ENCODE measurements at regions not wholly inside any gene's neighbourhood (a gene's known extent, or its start where the extent isn't known, plus 50 kb on each side); places are given as distances from the start of the nearest gene placed in this dataset.

DNA sequence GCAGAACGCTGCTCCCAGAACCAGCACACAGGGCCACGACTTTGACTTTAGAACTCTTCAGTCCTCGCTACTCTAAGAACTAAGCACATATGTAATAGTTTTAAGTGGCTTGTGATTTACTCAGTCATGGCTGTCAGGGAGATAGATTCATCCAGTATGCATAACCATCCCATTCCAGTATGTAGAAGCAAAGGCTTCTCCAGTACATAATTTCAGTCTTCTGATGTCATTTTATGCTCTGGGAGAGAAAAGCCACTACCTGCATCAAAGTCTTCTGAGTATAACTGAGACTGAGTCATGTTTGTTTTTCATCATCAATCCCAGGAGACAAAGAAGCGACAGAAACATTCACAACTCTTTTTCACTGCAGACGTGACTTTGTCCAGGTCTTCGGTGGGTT lies 885.7 kb downstream of the PLA2G4A start:
- H3K27me3 ChIP-seq (replicated peaks; ENCODE audit: control insufficient read depth, insufficient read depth, low read length): no peaks in the 10 kb centered on the region
- no peaks in the 10 kb centered on the region for H3K36me3 ChIP-seq (ENCODE audit: control insufficient read depth, insufficient read depth, low read length)
- H3K4me3 ChIP-seq (replicated peaks; ENCODE audit: low read depth, low read length): no peak overlapping the region
- TF ChIP-seq, protein P1, sequence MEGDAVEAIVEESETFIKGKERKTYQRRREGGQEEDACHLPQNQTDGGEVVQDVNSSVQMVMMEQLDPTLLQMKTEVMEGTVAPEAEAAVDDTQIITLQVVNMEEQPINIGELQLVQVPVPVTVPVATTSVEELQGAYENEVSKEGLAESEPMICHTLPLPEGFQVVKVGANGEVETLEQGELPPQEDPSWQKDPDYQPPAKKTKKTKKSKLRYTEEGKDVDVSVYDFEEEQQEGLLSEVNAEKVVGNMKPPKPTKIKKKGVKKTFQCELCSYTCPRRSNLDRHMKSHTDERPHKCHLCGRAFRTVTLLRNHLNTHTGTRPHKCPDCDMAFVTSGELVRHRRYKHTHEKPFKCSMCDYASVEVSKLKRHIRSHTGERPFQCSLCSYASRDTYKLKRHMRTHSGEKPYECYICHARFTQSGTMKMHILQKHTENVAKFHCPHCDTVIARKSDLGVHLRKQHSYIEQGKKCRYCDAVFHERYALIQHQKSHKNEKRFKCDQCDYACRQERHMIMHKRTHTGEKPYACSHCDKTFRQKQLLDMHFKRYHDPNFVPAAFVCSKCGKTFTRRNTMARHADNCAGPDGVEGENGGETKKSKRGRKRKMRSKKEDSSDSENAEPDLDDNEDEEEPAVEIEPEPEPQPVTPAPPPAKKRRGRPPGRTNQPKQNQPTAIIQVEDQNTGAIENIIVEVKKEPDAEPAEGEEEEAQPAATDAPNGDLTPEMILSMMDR (IDR thresholded peaks at IDR 0.05; ENCODE audit: insufficient read depth, low read length, poor library complexity, severe bottlenecking): no peak
- DNase-seq (ENCODE audit: extremely low read depth, insufficient read length): no peak

DNA sequence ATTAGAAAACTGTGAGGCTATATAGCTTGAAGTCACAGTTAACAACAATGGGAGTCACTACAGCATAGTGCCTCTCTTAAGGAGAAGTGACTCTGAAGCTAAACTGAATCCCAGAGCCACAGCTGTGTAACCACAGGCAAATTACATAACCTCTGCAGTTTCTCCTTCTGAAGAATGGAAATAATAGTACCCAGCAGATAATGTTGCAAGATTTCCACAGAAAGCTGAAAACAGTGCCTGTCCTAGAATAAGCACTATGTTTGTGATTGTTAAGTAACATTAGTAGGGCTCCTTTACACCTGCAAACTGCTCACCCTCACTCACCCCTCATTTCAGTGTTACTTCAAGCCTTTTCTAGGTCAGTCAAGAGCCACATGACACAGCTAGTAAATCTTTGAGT lies 886.7 kb downstream of the PLA2G4A start:
- Histone ChIP-seq H3K27me3 (replicated peaks; ENCODE audit: control insufficient read depth, insufficient read depth, low read length) (no peaks in the 10 kb centered on the region), H3K36me3 (ENCODE audit: control insufficient read depth, insufficient read depth, low read length) (no peaks in the 10 kb centered on the region), H3K4me3 (replicated peaks; ENCODE audit: low read depth, low read length) (no peak overlapping the region)
- TF ChIP-seq, protein P1 (IDR thresholded peaks at IDR 0.05; ENCODE audit: insufficient read depth, low read length, poor library complexity, severe bottlenecking): no peak
- DNase-seq (ENCODE audit: extremely low read depth, insufficient read length): no peak

DNA sequence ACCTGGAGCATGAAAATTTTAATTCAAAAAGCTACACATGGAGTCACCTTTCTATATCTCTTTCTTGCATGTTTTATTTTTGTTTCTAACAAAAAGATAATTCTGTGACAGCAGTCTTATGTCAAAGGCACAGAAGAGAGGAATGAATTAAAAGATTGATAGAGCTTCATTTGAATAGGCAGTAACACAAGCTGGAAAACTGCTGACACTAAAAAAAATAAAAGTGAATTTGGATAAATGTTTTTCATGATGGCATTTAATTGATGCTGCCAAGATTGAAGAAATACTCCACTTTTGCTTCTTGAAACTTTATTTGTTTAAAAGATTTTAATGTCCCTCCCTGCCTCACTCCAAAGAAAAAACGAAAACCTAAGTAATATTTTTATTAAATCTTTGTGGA lies 887.4 kb downstream of the PLA2G4A start:
- no peak overlapping the region for H3K4me3 ChIP-seq (replicated peaks; ENCODE audit: low read depth, low read length)
- no peaks in the 10 kb centered on the region for H3K36me3 ChIP-seq (ENCODE audit: control insufficient read depth, insufficient read depth, low read length)
- DNase-seq (ENCODE audit: extremely low read depth, insufficient read length): no peak
- no peaks in the 10 kb centered on the region for H3K27me3 ChIP-seq (replicated peaks; ENCODE audit: control insufficient read depth, insufficient read depth, low read length)
- TF ChIP-seq, protein P1 (IDR thresholded peaks at IDR 0.05; ENCODE audit: insufficient read depth, low read length, poor library complexity, severe bottlenecking): no peak

DNA sequence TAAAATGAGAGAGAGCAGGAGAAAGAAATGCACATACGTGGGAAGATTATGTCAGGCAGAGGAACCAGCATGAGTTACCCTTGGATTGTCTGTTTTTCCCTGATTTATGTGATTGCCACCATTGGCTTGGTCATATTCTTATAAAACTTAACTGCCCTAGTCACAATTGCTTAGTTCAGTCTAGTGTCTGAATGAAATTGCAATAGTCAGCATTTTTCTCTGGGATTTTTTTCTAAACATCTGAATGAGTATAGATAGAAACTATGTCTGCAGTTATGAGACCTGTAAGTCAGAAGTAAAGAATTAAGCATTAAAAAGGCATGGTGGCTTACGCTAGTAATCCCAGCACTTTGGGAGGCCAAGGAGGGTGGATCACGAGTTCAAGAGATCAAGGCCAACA lies 889.8 kb downstream of the PLA2G4A start:
- Histone ChIP-seq H3K36me3 (ENCODE audit: control insufficient read depth, insufficient read depth, low read length) (no peaks in the 10 kb centered on the region), H3K27me3 (replicated peaks; ENCODE audit: control insufficient read depth, insufficient read depth, low read length) (no peaks in the 10 kb centered on the region), H3K4me3 (replicated peaks; ENCODE audit: low read depth, low read length) (no peak overlapping the region)
- DNase-seq (ENCODE audit: extremely low read depth, insufficient read length): no peak
- TF ChIP-seq, protein P1 (IDR thresholded peaks at IDR 0.05; ENCODE audit: insufficient read depth, low read length, poor library complexity, severe bottlenecking): no peak

DNA sequence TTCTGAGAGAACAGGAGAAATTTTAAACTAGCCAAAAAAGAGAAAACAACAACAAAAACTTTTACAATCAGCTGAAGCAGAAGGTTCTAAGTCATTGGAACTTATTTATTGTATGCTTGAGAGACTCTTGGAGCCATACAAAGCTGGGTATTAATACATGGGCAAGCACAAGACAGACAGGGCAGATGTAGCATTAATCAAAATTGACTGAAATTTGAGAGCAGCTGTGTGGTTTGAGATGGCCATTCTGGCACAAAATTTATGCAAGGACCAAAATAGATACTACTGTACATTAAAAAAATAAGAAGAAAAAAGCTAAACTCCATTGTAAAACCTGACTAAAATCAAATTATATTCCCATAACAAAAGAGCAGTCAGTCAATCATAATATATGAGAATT lies 892.5 kb downstream of the PLA2G4A start:
- TF ChIP-seq, protein P1 (IDR thresholded peaks at IDR 0.05; ENCODE audit: insufficient read depth, low read length, poor library complexity, severe bottlenecking): no peak
- no peaks in the 10 kb centered on the region for H3K27me3 ChIP-seq (replicated peaks; ENCODE audit: control insufficient read depth, insufficient read depth, low read length)
- no peak for DNase-seq (ENCODE audit: extremely low read depth, insufficient read length)
- no peaks in the 10 kb centered on the region for H3K36me3 ChIP-seq (ENCODE audit: control insufficient read depth, insufficient read depth, low read length)
- no peak overlapping the region for H3K4me3 ChIP-seq (replicated peaks; ENCODE audit: low read depth, low read length)

DNA sequence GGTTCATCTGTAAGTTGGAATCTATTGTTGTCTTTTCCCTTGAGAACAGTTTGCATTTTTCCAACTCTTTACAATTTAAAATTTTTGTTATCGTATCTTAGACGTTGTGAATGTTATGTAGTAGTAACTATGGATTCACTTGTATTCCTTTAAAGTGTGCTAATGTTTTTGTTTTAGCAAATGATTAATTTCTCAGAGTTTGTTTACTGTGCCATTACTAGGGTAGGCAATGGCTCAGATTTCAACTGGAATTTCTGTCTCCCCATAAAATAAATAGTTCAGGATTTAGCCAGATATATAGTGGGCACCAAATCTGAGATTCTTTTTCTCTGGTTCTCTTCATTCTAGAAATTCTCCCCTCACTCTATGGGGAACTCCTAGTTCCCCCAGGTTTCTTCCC lies 896.5 kb downstream of the PLA2G4A start:
- no peak for DNase-seq (ENCODE audit: extremely low read depth, insufficient read length)
- Histone ChIP-seq H3K36me3 (ENCODE audit: control insufficient read depth, insufficient read depth, low read length) (no peaks in the 10 kb centered on the region), H3K27me3 (replicated peaks; ENCODE audit: control insufficient read depth, insufficient read depth, low read length) (no peaks in the 10 kb centered on the region), H3K4me3 (replicated peaks; ENCODE audit: low read depth, low read length) (no peak overlapping the region)
- TF ChIP-seq, protein P1 (IDR thresholded peaks at IDR 0.05; ENCODE audit: insufficient read depth, low read length, poor library complexity, severe bottlenecking): no peak

Measured in GM06990 (cell line).